GM12891 (cell line): ENCODE measurements at regions not wholly inside any gene's neighbourhood (a gene's known extent, or its start where the extent isn't known, plus 50 kb on each side); places are given as distances from the start of the nearest gene placed in this dataset.

ENCODE experiments used
- POLR2AphosphoS5 ChIP-seq: IDR thresholded peaks from 2 replicates; pipeline ENCODE4 v1.6.1; 2011; ENCODE audit warnings: low read depth, low read length, control low read depth
- POU2F2 ChIP-seq: IDR thresholded peaks from 2 replicates; pipeline ENCODE4 v1.6.1; 2011; ENCODE audit warnings: low read depth, mild to moderate bottlenecking, control low read depth, low read length, moderate library complexity

GRCh38 chr6:153956808-153957207, 82.2 kb upstream of the OPRM1 start:
- no peak for TF ChIP-seq POU2F2
- TF ChIP-seq POLR2AphosphoS5 = no peak
